Fibroblast of skin of left quadriceps (primary cell): ENCODE measurements at regions not wholly inside any gene's neighbourhood (a gene's known extent, or its start where the extent isn't known, plus 50 kb on each side); places are given as distances from the start of the nearest gene placed in this dataset.

Experiments used
- DNase-seq, 2 experiments: peaks; one replicate each; pipeline ENCODE4 v3.0.0-alpha.2; 2013; ENCODE audit warnings: low read depth in 2 of 2

DNA sequence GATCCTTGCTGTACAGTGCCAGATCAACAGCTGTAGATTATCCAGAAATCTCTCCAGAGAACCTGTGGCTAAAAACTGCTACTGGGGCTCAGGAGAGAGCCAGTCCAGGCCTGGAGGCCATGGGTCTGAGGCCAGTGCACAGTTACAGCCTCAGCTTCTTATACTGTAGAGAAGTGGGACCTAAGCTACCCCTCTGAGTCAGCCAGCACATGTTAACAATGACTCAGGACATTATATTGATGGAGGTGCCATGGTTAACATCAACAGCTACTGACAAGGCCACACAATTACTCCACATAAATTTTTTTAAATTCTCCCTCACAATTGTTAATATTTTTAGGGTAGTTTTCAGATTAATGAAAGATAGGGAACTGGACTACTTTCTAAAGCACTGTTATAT, 138.5 kb downstream of the RBM26 start:
- no peak for DNase-seq

GRCh38 chr13:79258489-79258888, 147.6 kb downstream of the RBM26 start:
- no peak for DNase-seq

DNA sequence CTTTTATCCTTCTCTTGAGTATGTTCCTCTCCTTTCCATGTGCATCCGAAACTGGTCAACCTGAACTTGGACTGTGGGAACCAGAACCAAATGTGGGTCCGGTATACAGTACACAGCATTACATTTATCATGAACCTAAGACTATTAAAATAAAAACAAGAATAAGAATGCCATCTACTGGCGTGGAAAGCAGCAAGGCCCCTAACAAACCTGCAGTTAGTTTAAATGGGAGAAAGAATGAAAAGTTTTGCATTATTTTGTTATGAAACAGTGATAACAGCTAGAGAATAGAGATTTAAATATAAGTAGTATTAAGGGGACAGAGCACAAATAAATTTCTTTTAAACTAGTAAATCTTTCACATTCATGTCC, 159.5 kb downstream of the RBM26 start:
- no peak for DNase-seq

GRCh38 chr13:79245937-79246577, 160.0 kb downstream of the RBM26 start:
- no peak for DNase-seq

DNA sequence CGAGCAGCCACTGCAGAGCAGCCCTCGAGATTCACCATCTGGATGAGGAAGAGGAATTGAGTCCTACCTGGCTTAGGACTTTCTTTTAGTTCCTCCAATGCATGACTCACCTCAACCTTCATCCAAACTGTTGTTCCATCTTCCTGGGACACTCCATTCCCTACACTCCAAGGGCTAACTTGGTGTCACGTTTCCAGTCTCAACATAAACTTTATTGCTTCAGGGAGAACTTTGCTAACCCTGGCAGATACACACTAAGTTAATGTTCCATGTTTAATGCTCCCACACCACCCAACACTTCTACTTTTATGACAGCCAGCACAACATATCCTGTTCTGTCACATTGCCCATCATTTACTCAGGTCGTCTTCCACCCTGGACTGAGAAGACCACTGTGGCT, 164.4 kb downstream of the RBM26 start:
- DNase-seq = no peak

- DNase-seq = no peak
These were observed 168.1 kb downstream of the RBM26 start for GRCh38 chr13:79237981-79238380.

DNA sequence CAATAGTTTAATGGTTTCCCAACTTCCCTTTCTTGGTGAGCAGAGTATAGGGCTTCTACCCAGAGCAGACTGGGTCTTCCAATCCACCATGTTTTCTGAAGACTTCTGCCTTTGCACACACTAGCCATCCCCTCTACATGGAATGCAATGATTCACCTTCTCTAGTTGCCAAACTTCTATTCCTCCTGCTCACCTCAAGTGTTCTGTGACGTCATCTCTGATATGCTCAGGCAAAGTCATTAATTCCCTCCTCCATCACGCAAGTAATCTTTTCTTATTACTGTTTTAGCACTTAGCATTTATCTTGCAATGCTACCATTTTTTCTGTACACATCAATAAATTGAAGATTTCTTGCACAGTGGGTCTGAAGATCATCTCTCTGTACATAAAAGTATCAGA, 174.2 kb downstream of the RBM26 start:
- DNase-seq = no peak

- no peak for DNase-seq
These were observed 176.3 kb downstream of the RBM26 start for GRCh38 chr13:79229761-79230160.

DNA sequence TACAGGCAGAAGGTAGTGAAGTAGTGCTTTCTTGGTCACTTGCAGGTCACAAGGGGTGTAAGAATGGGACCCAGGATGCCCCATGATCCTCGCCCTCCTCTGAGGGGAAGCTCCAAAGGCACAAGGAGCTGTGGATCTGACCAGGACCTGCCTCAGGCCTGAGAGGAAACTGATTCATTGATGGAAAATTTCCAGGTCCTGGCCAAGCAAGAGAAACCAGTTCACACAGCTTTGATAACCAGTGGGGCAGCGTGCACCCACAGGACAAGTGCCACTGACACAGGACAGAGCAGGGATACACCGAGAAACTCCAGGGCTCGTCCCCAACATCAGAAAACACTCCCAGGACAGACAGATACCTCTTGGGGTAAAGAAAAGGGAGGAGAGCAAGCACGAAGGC, 177.1 kb downstream of the RBM26 start:
- no peak for DNase-seq

DNA sequence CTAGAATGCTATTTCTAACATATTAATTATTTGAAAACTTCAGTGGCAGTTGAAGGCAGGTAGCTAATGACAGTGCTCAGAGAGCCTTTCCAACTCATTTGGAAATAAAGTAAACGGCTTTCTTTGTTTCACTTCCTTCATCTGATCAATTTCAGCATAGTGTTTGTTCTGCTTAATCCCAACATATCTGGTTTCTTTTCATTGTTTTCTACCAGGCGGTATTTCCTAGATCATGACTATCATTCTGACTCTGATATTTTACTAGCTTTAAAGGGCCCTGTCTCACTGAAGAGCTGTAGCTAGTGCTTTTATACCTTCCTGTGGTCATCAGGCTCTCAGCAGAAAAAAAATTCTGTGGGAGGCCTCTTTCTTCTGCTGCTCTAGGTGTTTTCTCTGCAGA, 178.6 kb downstream of the RBM26 start:
- no peak for DNase-seq

GRCh38 chr13:79226938-79227337, 179.1 kb downstream of the RBM26 start:
- no peak for DNase-seq

- no peak for DNase-seq
These were observed 179.8 kb downstream of the RBM26 start for GRCh38 chr13:79226250-79226649.

GRCh38 chr13:79225487-79226232, 180.4 kb downstream of the RBM26 start:
- no peak for DNase-seq

DNA sequence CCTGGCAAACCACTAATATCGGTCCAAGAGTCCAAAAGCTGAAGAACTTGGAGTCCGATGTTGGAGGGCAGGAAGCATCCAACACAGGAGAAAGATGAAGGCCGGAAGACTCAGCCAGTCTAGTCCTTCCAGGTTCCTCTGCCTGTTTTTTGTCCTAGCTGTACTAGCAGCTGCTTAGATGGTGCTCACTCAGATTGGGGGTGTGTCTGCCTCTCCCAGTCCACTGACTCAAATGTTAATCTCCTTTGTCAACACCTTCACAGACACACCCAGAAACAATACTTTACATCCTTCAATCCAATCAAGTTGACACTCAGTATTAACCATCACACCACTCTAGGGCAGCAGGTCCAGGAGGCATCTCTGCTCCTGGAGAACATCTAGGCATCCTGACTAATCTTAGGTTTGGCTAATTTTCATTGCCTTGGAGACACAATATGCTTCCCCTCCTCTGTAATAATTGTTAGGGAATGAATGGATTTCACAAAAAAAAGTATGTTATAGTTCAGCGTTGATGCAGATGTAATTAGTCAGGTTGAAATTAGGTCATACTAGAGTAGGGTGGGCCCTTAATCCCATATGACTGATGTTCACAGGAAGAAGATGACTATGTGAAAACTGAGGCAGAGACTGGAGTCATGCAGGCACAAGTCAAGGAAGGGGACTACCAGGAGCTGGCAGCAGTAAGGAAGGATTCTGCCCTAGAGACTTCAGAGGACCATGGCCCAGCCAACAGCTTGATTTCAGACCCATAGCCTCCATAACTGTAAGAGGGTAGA, 183.4 kb downstream of the RBM26 start:
- no peak for DNase-seq

DNA sequence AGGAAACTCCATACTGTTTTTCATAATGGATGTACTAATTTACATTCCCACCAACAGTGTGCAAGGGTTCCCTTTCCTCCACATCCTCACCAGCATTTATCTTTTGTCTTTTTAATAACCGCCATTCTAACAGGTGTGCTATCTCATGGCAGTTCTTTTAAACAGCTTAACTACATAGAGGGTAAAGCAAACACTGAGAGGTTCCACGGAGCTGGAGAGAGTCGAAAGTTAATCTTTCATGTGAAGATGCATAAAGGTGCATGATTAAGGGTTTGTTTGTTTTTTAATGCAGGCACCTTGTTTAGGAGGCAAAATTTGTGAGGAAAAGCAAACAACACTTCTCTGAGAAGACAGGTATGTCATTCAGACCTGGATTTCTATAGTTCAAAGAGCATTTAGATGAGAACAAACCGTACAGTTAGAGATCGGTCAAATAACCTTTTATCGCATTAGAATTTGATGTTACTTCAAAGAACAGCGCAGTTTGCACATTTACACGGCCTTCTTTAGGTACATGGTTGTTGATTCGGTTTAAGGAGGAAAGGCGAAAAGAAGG, 193.9 kb downstream of the RBM26 start:
- DNase-seq = no peak

DNA sequence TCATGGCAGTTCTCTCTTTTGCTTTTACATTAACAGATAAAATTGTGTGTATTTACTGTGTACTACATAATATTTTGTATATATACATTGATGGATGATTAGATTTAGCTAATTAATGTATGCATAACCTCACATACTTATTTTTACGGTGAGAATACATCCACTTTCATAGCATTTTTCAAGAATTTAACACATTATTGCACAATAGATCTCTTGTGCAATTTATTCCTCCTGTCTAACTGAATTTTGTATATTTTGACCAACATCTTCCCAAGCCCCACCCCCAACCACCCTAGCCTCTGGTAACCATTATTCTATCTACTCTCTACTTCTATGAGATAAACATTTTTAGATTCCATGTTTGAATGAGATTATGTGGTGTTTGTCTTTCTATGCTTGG, 194.7 kb downstream of the RBM26 start:
- no peak for DNase-seq

DNA sequence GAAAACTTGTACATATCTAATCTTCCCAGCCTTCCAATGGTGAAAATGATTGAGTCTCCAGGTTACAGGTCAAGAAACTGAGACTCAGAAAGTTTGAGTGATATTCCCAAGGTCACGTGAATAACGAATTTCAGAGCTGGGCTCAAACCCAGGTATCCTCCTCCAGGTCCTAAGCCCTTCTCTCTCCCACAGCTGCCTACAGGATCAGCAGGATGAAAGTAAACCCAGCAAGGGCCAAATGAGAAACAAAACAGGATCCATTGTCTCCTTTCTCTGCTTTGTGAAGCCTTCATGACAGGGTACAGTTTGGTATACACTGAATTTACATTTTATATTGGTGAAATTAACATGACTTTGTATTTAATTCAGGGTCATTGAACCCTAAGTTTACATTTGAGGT, 208.1 kb downstream of the RBM26 start:
- DNase-seq = no peak

- no peak for DNase-seq
These were observed 209.2 kb downstream of the RBM26 start for GRCh38 chr13:79196843-79197242.

- no peak for DNase-seq
These were observed 209.7 kb downstream of the RBM26 start for GRCh38 chr13:79196366-79196765.

- no peak for DNase-seq
These were observed 211.3 kb downstream of the RBM26 start for GRCh38 chr13:79194727-79195126.

GRCh38 chr13:79194272-79194671, 211.8 kb downstream of the RBM26 start:
- DNase-seq = no peak

GRCh38 chr13:79191501-79191900, 214.6 kb downstream of the RBM26 start:
- no peak for DNase-seq

DNA sequence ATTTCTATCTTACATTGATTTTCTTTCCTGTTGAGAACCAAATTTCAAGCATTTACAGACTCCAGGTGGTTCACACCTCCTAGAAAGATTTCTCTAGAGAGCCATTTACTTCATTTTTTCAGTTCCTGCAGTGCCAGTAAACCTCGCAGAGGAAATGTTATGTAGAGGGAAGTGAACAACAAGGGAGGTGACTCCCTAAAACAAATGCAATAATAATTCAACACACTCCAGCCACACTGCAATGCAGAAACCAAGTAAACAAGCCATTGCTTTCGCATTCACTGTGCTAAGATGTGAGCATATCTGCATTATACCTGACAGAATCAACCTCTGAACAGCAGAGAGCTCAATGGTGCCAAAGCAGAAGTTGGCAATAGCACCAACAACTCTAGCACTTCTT, 215.1 kb downstream of the RBM26 start:
- DNase-seq = no peak
